Sigmoid colon (tissue), 6 donors: ENCODE measurements at regions not wholly inside any gene's neighbourhood (a gene's known extent, or its start where the extent isn't known, plus 50 kb on each side); places are given as distances from the start of the nearest gene placed in this dataset.

Source experiments
- DNase-seq: peaks from one replicate; pipeline ENCODE4 v3.0.0-alpha.2; 2019
- H3K27ac ChIP-seq, 4 donors: fragments of 200-600 bp; sonication (generic); one replicate each; pipeline ENCODE4 v1.5.1; 2016 to 2019; ENCODE audit warnings: mild to moderate bottlenecking in 1 of 4
- H3K27me3 ChIP-seq, 3 donors: fragments of 200-600 bp; sonication (generic); one replicate each; pipeline ENCODE4 v1.5.1; 2019; ENCODE audit warnings: mild to moderate bottlenecking in 1 of 3
- H3K36me3 ChIP-seq, 4 donors: fragments of 200-600 bp; sonication (generic); one replicate each; pipeline ENCODE4 v1.5.1; 2016 to 2019
- H3K4me1 ChIP-seq, 4 donors: fragments of 200-600 bp; sonication (generic); one replicate each; pipeline ENCODE4 v1.5.1; 2017 to 2019
- H3K4me3 ChIP-seq, 4 donors: fragments of 200-600 bp; sonication (generic); one replicate each; pipeline ENCODE4 v1.5.1; 2017 to 2019; ENCODE audit warnings: mild to moderate bottlenecking in 2 of 4, moderate library complexity in 1 of 4
- H3K9me3 ChIP-seq, 4 donors: fragments of 200-600 bp in 3 of 4; sonication (generic) in 3 of 4; one replicate each; pipeline versions ENCODE4 v1.5.1 to v1.6.1; 2013 to 2019
- EP300 ChIP-seq, 4 donors: sonication (generic); formaldehyde crosslinking; IDR thresholded peaks; one replicate each; pipeline ENCODE4 v1.6.1; 2017; ENCODE audit warnings: antibody characterized with exemption in 4 of 4
- POLR2A ChIP-seq, 2 donors: fragments of 450-650 bp; IDR thresholded peaks; one replicate each; pipeline ENCODE4 v1.6.1; 2016; ENCODE audit warnings: antibody characterized with exemption in 2 of 2, mild to moderate bottlenecking in 2 of 2, moderate library complexity in 2 of 2
- POLR2AphosphoS5 ChIP-seq, 4 donors: sonication (generic); formaldehyde crosslinking; IDR thresholded peaks; one replicate each; pipeline ENCODE4 v1.6.1; 2017; ENCODE audit warnings: antibody characterized with exemption in 4 of 4
- WGBS, 2 donors: extraction: QIAGEN DNeasy Blood & Tissue Kit; methylation state at CpG; one replicate each; pipeline ENCODE4 v1.1.7; 2013; 5-methylcytosine and 5-hydroxymethylcytosine counted together
- intact Hi-C: fragments of 100-400 bp; cut with DNase I; formaldehyde crosslinking; loops from one replicate; pipeline ENCODE4 v1.15.1; 2023
- TF ChIP-seq, protein P1 (sequence below), 4 experiments: fragments of 450-650 bp in 3 of 4; fragments of 200-600 bp in 1 of 4; IDR thresholded peaks; one replicate each; pipeline ENCODE4 v1.5.1; 2016 to 2019; ENCODE audit warnings: antibody characterized with exemption in 4 of 4, mild to moderate bottlenecking in 3 of 4, moderate library complexity in 2 of 4
- donor health status: healthy with polysubstance abuse.
- donor health status: healthy.

DNA sequence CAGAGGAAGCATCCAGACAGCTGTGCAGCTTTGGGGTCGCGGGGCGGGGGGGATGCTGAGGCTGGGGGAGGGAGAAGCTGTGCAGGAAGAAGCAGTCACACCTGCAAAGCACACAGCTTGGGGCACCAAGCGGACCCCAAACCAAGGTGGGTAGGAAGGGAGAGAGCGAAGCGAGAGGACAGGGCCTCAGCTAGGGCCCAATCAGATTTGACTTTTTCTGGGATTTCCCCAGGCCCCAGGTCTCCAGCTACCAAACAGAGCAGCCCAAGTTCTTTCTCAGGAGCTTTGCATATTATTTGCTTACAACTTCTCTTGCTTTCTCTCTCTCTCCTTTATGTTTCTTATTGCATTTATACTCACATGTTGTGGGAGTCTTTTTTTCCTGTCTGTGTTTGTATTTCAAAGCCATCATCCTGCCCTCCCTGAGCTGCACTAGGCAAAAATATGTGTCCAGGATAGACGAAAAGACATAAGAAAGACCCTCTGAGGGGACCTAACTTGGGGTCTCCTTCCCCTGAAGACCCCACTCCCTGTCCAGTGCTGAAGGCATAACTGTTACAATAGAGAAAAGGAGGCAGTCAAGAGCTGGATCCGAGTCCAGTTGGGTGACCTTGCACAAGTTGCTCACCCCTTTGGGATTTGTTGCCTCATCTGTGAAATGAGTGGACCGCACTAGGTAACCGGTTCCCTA is 50.6 kb upstream of the SMNDC1 start:
- no peaks in the 10 kb centered on the region for H3K27me3 ChIP-seq
- DNase-seq = peak; percentile 50
- intact Hi-C loops = loop anchor here (2.0 kb wide), 1 partner anchor 142 kb away; the partner anchor contains the start of gene DUSP5
- peaks cover 0 to 60% (median 45%) of the 10 kb centered on the region in 4 donors for H3K4me1 ChIP-seq
- no peaks in the 10 kb centered on the region for H3K36me3 ChIP-seq
- 71 to 92% methylated on average over 10 of the region's 10 CpGs for WGBS, 2 donors
- H3K4me3 ChIP-seq = no peak overlapping the region
- no peak for TF ChIP-seq EP300 (IDR thresholded peaks at IDR 0.05)
- TF ChIP-seq, protein P1, sequence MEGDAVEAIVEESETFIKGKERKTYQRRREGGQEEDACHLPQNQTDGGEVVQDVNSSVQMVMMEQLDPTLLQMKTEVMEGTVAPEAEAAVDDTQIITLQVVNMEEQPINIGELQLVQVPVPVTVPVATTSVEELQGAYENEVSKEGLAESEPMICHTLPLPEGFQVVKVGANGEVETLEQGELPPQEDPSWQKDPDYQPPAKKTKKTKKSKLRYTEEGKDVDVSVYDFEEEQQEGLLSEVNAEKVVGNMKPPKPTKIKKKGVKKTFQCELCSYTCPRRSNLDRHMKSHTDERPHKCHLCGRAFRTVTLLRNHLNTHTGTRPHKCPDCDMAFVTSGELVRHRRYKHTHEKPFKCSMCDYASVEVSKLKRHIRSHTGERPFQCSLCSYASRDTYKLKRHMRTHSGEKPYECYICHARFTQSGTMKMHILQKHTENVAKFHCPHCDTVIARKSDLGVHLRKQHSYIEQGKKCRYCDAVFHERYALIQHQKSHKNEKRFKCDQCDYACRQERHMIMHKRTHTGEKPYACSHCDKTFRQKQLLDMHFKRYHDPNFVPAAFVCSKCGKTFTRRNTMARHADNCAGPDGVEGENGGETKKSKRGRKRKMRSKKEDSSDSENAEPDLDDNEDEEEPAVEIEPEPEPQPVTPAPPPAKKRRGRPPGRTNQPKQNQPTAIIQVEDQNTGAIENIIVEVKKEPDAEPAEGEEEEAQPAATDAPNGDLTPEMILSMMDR (IDR thresholded peaks at IDR 0.05) = no peak
- no peak for TF ChIP-seq POLR2A (IDR thresholded peaks at IDR 0.05)
- TF ChIP-seq POLR2AphosphoS5 (IDR thresholded peaks at IDR 0.05) = no peak
- no peaks in the 10 kb centered on the region for H3K9me3 ChIP-seq
- peak overlapping the region in 1 of 4 donors; percentile 68 for H3K27ac ChIP-seq

DNA sequence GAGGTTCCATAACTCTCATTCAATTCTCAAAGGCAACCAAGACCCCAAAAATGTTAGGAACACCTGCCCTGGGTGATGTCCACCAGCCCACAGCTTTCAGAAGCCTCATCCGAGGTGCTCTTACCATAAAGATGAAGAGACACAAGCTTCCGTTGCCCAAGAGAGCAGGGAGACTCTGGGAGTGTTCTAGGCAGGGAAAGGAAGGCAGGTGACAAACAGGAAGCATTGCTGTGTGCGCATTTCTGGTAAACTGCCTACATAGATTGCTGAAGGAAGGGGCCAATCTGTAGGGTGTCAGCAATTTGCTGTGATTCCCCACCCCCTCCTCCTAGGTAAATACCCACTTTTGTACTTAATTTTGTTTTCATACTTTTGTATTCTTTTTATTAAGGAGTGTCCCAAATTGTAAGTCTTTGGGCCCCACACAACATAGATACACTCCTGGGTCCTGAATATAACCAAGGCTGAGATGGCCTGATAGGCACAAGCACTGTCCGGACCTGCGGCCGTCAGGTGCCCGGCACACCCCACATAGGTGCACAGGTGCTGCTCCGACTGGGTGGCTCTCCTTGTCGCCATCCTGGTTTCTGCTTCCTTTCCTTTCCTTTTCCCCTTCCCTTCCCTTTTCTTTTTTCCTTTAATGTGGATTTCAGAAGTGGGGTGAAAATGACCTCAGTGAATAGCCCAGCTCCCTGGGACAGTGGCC is 51.4 kb upstream of the SMNDC1 start:
- Histone ChIP-seq H3K27ac (peak overlapping the region in 2 of 4 donors; percentile 50 to 69), H3K4me1 (peaks cover 0 to 60% (median 45%) of the 10 kb centered on the region in 4 donors), H3K4me3 (no peak overlapping the region), H3K36me3 (no peaks in the 10 kb centered on the region), H3K9me3 (no peaks in the 10 kb centered on the region), H3K27me3 (no peaks in the 10 kb centered on the region)
- 68 to 72% methylated on average over 9 of the region's 9 CpGs for WGBS, 2 donors
- TF ChIP-seq POLR2A (IDR thresholded peaks at IDR 0.05) = no peak
- no peak for TF ChIP-seq POLR2AphosphoS5 (IDR thresholded peaks at IDR 0.05)
- TF ChIP-seq, protein P1 (IDR thresholded peaks at IDR 0.05) = no peak
- no peak for TF ChIP-seq EP300 (IDR thresholded peaks at IDR 0.05)
- intact Hi-C loops = loop anchor here (2.0 kb wide), 1 partner anchor 141 kb away; the partner anchor contains the start of gene DUSP5
- DNase-seq = no peak

DNA sequence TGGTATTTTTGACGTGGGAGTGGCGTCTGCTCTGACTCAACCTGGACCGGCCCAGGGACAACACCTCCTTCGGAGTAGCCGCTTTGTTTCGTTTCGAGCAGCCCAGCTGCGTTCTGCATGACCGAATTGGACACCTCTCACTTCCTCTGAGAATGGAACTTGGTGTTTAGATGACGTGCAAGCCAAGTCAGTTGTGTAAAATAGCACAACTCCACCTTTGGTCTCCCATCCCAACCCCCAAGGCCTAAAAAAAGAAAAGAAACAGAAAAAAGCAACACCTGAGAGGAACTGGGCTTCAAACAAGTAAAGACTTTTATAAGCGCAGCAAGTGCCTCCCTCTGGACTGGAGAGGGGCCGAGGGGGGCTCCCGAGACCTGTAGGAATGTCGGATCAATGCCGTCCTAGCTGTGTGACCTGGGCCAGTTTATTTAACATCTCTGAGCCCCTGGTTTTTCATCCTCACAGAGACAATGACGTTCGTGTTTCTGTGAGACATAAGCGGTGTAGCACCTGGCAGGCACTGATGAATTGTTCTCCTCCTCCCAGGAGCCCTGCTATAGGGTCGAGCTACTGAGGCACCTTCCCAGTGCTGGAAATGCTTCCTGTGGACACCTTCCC is 52.0 kb upstream of the SMNDC1 start:
- H3K4me3 ChIP-seq = no peak overlapping the region
- H3K27me3 ChIP-seq = no peaks in the 10 kb centered on the region
- WGBS, 2 donors = 64 to 82% methylated on average over 19 of the region's 19 CpGs
- no peaks in the 10 kb centered on the region for H3K9me3 ChIP-seq
- H3K27ac ChIP-seq = peak overlapping the region; percentile 24 to 69 (median 45)
- intact Hi-C loops = no loop called here
- H3K4me1 ChIP-seq = peaks cover 0 to 60% (median 45%) of the 10 kb centered on the region in 4 donors
- H3K36me3 ChIP-seq = no peaks in the 10 kb centered on the region
- DNase-seq = no peak
- TF ChIP-seq EP300 (IDR thresholded peaks at IDR 0.05) = no peak
- TF ChIP-seq POLR2AphosphoS5 (IDR thresholded peaks at IDR 0.05) = peak in 2 of 4 donors; percentile 14 to 50

DNA sequence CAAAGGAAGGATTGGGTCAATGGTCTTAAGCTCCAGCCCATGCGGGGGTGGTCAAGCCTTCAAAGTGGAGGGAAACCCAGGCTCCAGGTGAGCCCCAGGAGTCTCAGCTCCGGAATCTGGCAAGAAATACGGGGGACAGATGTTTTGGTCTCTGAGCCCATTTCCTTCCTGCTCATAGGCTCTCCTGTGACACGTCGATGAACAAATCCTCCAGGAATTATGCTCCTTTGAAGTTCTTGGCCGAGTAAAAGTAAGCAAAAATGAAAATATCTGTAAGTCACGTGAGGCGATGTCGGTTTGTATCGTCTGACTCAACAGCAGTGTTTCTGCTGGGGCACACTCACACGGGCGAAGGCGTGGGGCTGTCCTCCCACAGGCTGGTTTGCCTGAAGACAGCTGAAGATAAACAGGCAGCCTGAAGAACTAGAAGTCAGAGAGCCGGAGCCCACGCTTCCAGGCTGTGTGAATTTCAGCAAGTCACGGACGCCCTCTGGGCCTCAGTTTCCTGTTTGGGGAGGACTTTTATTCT is 52.6 kb upstream of the SMNDC1 start:
- H3K27me3 ChIP-seq = no peaks in the 10 kb centered on the region
- intact Hi-C loops = no loop called here
- H3K36me3 ChIP-seq = no peaks in the 10 kb centered on the region
- WGBS, 2 donors = 64 to 85% methylated on average over 17 of the region's 17 CpGs
- no peak for DNase-seq
- peaks cover 0 to 60% (median 45%) of the 10 kb centered on the region in 4 donors for H3K4me1 ChIP-seq
- H3K27ac ChIP-seq = peak overlapping the region; percentile 24 to 69 (median 45)
- no peaks in the 10 kb centered on the region for H3K9me3 ChIP-seq
- H3K4me3 ChIP-seq = no peak overlapping the region
- TF ChIP-seq, protein P1 (IDR thresholded peaks at IDR 0.05) = no peak
- TF ChIP-seq POLR2A (IDR thresholded peaks at IDR 0.05) (no peak), POLR2AphosphoS5 (IDR thresholded peaks at IDR 0.05) (peak in 3 of 4 donors; percentile 50 to 74 (median 63)), EP300 (IDR thresholded peaks at IDR 0.05) (peak in 1 of 4 donors; percentile 21)
